Femur (tissue), 1 donor: ENCODE measurements at regions not wholly inside any gene's neighbourhood (a gene's known extent, or its start where the extent isn't known, plus 50 kb on each side); places are given as distances from the start of the nearest gene placed in this dataset.

ENCODE experiments used
- DNase-seq: peaks from one replicate; pipeline ENCODE4 v3.0.0-alpha.2; 2017

DNA sequence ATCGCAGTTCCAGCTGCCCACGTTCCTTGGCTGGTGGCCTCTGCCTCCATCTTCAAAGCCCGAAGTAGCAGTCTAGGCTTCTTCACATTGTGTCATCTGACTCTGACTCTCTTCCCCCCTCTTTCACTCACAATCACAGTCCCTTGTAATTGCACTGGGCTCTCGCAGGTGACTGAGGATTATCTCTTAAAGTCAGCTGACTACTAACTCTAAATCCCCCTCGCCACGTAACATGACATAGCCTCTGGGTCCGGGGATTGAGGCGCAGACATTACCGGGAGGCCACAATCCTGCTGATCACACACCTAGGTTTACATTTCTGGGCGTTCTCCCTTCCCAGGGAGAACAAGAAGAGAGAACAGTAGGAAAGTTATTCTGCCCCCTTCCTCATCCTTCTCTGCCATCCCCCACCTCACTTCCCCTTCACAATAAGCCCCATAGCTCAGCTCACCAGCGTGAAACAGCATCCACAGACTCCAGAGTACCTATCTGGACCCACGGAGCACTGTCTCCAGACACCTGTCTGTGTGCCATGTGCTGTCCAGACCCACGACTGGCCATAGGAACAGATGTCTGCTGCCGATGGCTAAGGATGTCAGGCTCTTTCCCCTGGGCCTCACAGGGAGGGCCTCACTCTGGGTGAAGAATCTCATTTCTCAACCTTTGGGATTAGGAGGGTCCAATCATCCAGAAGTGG, 64.3 kb upstream of the FZD7 start:
- no peak for DNase-seq

DNA sequence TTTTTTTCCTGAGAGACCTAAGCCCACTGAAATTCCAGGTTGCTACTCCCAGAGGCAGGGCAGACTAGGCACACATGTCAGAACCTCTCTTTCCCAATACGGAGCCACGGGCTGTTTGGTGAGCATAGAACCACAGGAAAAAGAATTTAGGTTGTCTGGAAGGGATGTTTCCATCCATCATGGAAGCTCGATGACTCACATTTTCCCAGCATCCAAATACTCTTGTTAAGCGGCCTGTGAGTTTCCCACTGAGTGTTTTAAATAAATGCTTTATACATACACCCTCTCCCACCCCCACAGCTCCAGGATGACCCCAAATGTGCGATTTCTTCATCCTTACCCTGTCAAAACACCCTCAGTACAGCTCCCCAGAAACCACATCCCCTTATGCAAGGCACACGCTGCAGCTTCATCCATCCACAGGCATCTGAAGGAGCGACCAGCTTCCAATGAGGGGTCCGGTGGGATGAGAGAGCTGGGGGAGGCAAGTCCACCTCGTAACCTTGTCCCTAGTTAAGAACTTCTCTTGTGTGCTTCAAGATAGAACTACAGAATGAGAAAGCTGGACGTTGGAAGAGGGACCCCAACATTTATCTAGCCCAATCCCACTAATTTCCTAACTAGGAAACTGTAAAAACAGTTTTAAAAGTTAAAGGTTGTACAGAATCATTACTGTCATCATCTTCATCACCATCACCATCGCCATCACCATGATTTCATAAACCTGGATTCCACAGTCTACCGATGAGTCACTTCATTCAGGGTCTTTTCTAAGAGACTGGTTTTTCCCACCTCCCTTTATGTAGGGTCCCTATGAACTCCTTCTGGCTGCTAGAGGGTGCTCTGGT, 63.5 kb upstream of the FZD7 start:
- no peak for DNase-seq

DNA sequence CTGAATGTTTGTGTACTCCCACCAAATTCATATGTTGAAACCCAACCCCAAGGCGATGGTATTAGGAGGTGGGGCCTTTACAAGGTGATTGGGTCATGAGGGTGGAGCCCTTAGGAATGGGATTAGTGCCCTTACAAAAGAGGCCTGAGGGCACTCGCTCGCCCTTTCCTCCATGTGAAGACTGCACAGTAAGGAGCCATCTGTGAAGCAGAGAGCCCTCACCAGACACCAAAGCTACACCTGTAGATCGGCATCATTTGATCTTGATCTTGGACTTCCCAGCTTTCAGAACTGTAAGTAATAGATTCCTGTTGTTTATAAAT, 62.9 kb upstream of the FZD7 start:
- DNase-seq: no peak

DNA sequence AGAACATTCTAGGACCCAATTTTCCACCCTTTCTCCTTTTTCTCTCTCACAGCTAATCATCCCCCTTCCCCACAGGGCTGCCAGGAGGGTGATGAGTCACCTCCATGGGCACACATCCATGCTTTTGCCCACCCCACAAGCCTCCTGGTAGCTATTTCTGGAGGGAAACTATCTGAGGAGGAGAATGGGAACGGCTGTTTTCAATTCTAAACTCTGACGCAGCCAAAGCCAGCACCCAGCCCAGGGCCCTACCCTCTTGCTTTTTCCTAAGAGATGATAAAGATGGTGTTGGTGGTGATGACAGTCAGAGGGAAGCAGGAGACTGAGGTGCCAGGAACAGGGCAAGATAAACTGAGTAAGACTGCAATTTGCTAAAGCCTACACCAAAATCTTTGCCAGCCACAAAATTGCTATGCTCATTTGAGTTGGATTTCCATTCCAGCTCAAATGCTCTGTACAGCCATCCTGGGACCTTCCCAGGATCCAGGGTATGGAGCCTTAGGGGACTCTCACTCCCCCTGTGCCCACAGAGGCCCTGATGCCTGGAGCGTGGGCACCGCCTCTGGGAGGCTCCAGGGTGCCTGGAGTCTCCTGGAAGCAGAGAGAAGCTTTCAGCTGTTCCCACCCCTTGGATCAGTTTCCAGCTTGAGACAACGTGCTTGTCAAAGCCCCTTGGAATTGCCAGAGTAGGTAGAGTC, 62.0 kb upstream of the FZD7 start:
- DNase-seq: no peak

DNA sequence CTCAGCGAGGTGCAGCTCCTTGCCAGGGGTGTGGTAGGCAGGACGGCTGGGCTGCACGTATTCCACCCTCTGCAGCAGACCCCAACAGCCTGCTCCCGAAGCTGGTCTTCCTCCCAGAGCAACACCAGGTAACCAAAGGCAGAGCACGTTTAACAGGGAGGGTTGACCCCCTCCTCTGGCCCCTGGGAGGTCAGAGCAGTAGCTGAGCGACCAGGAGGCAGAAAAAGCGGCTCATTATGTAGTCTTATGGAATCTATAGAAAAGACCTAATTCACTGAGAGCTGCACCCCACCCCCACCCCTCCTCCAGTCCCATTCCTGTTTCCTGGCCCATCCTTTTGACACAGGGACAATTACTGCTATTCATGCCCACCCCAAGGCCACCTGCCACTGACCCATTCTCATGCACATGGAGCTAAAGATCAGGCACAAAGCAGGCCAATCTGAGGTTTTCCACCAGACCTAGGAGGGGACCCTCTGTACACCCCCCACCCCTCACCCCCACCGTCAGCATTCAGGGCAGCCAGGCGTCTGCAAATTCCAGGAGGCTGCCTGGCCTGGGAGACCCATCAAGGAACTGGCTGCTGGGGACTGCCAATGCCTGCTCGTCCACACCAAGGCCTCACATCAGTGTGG, 60.9 kb upstream of the FZD7 start:
- no peak for DNase-seq

DNA sequence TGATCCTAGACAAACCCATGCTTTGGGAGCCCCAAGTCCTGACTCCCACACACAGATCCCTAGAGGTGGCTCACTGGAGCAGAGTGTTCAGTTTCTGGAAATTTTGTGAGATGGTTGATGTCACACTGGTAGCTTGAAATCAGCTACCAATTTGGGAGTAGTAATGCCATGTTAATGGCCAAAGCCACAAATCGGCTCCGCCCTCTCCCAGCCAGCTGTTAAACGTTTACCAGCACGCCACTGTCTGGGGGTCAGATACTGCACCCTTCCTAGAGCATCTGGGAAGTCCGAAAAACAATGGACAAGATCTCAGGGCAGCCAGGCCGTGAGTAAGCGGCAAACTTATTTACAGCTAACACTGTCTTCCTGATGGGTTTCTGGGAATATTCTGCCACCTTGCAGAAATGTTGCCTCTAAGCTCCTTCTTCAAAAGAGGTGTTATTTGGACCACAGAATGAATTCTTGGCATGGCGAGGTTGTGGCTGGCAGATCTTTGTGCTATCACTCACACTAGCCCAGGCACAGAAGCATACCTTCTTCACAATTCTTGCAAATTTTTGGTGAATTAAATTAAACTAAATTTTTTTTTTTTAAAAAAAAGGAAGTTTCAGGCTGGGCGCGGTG, 60.2 kb upstream of the FZD7 start:
- no peak for DNase-seq

DNA sequence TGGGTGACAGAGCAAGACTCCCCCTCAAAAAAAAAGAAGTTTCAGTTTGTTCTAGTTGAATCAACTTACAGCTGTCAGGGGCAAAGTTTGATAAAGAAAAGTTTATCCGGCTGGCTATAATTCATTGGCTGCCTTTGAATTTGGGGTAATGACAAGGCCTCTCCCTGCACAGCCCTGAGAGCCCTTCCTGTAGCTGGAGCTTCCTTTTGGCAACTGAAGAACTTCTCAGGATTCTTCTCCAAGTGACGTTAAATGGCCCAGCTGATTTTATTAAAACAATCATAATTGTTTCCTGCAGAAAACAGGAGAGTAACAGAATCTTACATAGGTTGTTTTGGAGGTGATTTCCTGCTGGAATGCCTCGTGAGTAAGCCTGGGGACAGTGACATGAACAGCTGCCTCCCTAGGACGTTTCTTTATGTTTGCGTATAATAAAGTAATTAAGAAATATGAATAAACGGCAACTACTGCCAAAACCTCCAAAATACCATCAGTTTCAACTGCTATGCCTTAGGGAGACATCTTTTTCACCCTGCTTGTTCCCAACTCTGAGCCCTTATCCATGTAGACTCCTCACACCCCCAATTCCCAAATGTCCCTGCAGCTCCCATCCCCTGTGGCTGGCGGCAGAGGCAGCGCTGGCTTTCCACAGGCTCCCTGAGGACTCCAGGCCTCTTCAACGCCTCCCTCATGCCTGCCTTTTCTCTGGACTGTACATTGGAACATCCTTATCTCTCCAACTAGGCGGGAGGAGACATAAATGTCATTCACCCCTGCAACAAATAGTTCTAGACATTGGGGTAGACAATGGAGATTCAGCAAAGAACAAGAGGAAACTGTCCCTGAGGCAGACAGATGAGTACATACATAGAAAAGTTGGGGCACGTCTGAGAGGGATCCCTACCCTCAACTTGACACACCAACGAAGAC, 59.2 kb upstream of the FZD7 start:
- no peak for DNase-seq

DNA sequence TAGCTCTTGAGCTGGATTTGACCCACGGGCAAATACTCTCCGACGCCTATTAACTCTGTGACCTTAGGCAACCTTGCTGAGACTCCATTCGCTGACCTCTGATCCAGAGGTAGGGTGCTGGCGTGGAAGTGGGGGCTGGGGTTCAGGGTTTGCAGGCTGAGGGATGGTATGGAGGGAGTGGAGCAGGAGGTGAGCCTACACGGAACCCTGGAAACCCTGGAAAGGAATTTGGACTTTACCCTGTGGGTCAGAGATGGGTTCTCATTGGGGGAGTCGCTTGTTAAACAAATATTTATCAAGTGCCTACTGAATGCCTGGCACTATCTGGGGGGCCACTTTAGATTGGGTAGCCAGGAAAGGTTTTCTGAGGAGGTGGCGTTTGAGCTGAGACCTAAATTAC, 58.2 kb upstream of the FZD7 start:
- no peak for DNase-seq

DNA sequence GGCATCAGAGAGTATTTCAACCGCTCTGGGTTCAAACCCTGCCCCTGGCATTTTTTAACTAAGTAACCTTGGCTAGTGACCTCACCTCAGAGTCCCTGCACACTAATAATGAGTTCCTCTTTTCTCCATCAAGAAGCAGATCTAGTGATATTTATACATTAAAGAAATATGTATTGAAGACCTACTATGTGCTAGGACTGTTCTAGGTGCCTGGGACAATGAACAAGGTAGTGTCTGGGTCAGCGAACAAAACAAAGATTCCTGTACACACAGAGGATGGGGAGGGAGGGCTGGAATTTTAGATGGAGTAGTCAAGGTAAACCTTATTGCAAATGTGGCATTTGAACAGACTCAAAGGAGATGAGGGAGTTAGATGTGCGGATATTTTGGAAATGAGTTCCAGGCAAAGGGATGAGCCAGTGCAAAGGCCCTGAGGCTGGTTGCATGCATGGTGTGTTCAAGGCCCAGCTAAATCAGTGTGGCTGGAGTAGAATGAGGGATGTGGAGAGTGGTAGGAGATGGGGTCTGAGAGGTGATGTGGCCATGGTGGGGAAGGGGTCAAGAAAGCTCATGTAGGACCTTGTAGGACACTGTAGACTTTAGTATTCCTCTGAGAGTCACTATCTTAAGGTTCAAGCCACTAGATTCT, 57.6 kb upstream of the FZD7 start:
- DNase-seq: no peak

DNA sequence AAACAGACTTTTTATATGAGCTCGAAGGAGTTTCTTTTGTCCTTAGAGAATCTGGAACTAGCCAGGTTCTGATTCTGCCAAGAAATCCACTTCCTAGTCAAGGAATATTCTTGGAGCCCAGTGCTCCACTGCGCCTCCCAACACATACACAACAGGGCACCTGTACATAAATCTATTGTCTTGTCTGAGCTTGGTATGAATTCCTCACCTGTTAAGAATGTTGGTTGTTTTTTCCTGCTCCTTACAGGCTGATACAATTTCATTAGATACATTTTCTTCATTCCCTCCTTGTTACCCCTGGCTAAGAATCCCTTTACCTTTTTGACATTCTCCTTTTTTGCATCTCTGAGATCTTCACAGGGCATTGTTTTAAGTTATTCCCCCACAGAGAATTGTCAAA, 56.0 kb upstream of the FZD7 start:
- no peak for DNase-seq

DNA sequence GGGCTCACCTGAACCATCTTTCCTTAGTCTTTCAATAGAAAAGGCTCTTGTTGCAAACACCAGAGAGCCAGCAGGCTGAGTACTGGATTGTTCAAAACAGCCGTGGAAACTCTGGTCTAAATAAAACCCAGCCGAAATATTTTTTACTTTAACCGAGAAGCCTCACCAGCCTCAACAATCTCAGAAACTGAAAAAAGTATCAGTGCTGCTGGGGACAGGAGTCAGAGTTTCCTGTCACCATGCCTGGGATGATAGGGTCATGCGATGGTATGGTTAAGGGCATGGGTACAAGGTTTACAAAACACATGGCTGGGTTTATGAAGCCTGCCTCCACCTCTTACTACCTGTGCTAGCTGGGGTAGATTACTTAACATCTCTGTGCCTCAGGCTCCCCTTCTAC, 55.3 kb upstream of the FZD7 start:
- DNase-seq: no peak

DNA sequence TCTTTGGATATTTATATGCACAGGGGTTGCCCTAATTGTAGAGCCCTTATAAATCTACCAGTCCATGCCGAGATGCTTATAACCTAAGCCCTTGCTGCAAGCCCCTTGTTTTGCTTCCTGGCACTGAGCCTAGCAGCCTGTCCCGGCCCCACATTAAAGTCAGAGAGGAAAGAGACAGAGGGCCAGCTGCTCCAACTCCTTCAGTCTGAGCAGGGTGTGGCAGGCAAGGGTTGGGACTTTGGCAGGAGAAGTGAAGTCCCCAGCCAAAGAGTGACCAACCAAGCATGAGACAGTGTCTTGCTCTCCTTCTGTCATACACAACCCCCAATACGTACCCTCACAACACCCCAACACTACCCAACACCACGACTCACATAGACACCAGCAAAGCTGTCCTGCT, 54.7 kb upstream of the FZD7 start:
- DNase-seq: peak; percentile 73

DNA sequence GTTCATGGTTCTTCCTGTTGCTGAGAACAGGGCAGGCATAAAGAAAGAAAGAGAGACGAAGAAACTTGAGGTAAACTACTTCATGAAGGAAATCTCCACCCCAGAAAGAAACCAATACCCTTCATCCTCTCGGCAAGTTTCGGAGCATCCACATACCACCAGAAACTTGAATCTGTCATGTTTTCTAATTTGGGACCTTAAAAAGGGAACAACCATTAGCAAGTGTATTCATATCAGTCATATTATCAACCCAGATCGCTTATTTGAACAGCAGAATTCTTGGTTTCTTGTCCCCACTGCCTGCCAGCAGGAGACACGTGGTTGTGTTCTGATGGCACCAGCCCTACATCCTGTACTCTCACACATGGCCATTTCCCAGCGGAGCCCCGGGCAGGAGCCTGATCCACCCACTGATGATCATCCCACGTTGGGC, 53.2 kb upstream of the FZD7 start:
- no peak for DNase-seq

DNA sequence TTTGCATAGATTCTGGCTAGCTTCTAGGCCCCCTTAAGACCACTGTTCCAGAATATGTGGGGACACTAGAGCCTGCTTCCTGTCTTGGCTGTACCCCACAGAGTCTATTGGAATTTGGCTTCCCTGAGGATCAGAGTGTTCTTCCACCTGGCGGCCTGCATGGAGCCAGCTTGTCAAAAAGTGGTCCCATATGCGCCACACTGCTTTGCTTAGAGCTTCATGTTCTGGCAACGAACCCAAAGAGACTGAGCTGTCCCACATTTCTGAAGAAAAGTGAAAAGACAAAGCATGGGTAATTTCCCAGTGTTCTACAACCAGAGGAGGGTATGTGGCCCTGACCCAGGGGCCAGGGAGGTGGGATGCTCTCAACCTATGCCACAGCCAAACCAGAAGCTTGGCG, 52.7 kb upstream of the FZD7 start:
- no peak for DNase-seq

DNA sequence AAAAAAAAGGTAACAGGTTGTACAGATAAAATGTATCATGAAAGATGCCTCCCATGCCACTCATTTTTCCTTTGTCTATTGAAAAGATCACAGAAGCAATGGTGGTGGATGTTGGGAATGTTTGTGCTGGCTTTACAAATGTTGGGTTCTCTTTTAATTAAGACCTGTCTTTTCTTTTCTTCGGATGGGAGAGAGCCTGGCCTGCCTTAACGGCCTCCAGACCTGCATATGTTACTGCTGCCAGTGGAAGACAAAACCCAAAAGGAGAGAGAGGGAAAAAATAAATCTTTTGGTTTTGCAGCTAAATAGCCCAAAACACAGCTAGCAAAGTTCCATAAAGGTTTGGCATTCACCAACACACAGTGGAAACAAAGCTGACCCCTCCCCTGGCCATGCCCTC, 50.5 kb upstream of the FZD7 start:
- no peak for DNase-seq

DNA sequence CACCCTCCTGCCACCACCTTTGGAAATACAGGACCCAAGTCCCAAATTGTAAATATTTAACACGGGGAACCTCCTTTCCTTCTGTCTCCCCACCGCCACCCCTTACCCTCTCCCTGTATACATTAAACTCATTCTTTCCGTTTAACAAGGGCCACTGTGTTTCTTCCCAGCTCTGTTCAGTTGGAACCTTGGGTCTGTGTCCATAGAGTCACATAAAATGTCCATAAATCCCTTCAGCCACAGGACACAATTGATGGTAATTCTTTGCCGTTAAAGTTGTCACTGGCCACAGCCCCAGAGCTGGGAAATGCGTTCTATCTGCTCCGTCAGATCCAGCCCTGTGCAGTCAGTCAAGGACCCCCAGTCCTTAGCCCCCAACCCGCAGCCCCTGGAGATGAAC, 49.9 kb upstream of the FZD7 start:
- no peak for DNase-seq
